ENCODE measurements at regions not wholly inside any gene's neighbourhood (a gene's known extent, or its start where the extent isn't known, plus 50 kb on each side); places are given as distances from the start of the nearest gene placed in this dataset.

DNA sequence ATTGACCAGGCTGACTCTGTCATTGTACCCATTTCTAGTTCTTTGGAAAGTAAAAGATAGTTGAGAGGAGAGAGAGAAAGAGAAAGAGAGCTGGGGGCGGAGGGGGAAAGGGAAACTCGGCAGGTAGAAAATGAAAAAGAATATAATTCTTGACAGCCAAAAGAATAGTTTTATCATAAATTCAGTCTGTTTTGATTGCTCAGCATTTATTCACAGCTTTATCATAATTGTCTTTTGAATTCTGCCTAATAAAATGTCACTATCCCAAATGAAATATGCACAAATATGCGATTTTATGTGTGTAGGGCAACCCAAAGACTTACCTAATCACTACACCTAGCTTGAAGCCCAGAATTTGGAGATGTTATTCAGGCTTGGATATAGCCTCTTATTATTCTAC is 1024.0 kb upstream of the PABPC4L start:
- TF ChIP-seq CTCF (IDR thresholded peaks at IDR 0.05) (no peak), JUN (IDR thresholded peaks at IDR 0.05) (no peak), KDM1A (IDR thresholded peaks at IDR 0.05; ENCODE audit: low read depth) (no peak), SMC3 (IDR thresholded peaks at IDR 0.05) (no peak), MAX (IDR thresholded peaks at IDR 0.05) (no peak), POLR2A (IDR thresholded peaks at IDR 0.05; ENCODE audit: low read length) (no peak)
- TF ChIP-seq, protein P1, sequence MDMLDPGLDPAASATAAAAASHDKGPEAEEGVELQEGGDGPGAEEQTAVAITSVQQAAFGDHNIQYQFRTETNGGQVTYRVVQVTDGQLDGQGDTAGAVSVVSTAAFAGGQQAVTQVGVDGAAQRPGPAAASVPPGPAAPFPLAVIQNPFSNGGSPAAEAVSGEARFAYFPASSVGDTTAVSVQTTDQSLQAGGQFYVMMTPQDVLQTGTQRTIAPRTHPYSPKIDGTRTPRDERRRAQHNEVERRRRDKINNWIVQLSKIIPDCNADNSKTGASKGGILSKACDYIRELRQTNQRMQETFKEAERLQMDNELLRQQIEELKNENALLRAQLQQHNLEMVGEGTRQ (IDR thresholded peaks at IDR 0.05): no peak

Measured in A549 (cell line).